ENCODE measurements at regions not wholly inside any gene's neighbourhood (a gene's known extent, or its start where the extent isn't known, plus 50 kb on each side); places are given as distances from the start of the nearest gene placed in this dataset.
"Not testable (repeated sequence)": the region's sequence is repeated elsewhere in the genome, so short reads cannot be mapped to it uniquely, and the experiment has no call there.

DNA sequence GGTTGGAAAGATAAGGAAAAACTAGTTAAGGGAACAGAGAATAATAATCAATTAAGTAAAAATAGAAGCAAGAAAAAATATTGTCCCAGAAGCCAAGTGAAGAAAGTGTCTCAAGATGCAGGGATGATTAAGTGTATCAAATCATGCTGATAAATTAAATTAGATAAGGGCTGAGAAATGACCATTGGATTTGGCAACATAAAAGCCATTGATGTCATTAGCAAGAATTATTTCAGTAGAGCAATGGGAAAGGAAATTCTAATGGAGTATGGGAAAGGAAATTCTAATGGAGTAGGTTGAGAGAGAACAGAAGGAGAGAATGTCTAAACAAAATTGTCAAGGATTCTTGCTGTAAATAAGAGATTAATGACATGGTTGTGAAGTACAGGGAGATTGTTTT, 146.8 kb downstream of the TFAP2B start:
- Histone ChIP-seq H3K27me3 (ENCODE audit: insufficient read depth, low read length) (no peaks in the 10 kb centered on the region), H4K20me1 (ENCODE audit: insufficient read depth, low read length) (no peaks in the 10 kb centered on the region), H3K27ac (ENCODE audit: low read depth, low read length) (no peak overlapping the region), H3K4me3 (ENCODE audit: insufficient read depth, low read length) (no peak overlapping the region), H3K4me2 (ENCODE audit: insufficient read depth, low read length) (no peak overlapping the region), H3K79me2 (ENCODE audit: insufficient read depth, low read length) (no peaks in the 10 kb centered on the region), H3K4me1 (ENCODE audit: insufficient read depth, low read length) (no peaks in the 10 kb centered on the region), H3K36me3 (ENCODE audit: insufficient read depth, low read length) (no peaks in the 10 kb centered on the region), H2AFZ (ENCODE audit: low read length) (no peak overlapping the region), H3K9me3 (ENCODE audit: low read depth, low read length) (no peaks in the 10 kb centered on the region)
- TF ChIP-seq, protein P1, sequence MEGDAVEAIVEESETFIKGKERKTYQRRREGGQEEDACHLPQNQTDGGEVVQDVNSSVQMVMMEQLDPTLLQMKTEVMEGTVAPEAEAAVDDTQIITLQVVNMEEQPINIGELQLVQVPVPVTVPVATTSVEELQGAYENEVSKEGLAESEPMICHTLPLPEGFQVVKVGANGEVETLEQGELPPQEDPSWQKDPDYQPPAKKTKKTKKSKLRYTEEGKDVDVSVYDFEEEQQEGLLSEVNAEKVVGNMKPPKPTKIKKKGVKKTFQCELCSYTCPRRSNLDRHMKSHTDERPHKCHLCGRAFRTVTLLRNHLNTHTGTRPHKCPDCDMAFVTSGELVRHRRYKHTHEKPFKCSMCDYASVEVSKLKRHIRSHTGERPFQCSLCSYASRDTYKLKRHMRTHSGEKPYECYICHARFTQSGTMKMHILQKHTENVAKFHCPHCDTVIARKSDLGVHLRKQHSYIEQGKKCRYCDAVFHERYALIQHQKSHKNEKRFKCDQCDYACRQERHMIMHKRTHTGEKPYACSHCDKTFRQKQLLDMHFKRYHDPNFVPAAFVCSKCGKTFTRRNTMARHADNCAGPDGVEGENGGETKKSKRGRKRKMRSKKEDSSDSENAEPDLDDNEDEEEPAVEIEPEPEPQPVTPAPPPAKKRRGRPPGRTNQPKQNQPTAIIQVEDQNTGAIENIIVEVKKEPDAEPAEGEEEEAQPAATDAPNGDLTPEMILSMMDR (IDR thresholded peaks at IDR 0.05; ENCODE audit: extremely low read depth, low read depth, low read length), result no peak
- DNase-seq (ENCODE audit: insufficient read length, low spot score, missing footprints), result no peak

- H3K36me3 ChIP-seq (ENCODE audit: insufficient read depth, low read length), result no peaks in the 10 kb centered on the region
- H2AFZ ChIP-seq (ENCODE audit: low read length), result no peak overlapping the region
- no peak overlapping the region for H3K4me2 ChIP-seq (ENCODE audit: insufficient read depth, low read length)
- H3K27ac ChIP-seq (ENCODE audit: low read depth, low read length), result no peak overlapping the region
- TF ChIP-seq, protein P1 (IDR thresholded peaks at IDR 0.05; ENCODE audit: extremely low read depth, low read depth, low read length), result no peak
- no peaks in the 10 kb centered on the region for H3K79me2 ChIP-seq (ENCODE audit: insufficient read depth, low read length)
- H3K9me3 ChIP-seq (ENCODE audit: low read depth, low read length), result no peaks in the 10 kb centered on the region
- no peak for DNase-seq (ENCODE audit: insufficient read length, low spot score, missing footprints)
- H3K4me1 ChIP-seq (ENCODE audit: insufficient read depth, low read length), result no peaks in the 10 kb centered on the region
- no peak overlapping the region for H3K4me3 ChIP-seq (ENCODE audit: insufficient read depth, low read length)
- no peaks in the 10 kb centered on the region for H4K20me1 ChIP-seq (ENCODE audit: insufficient read depth, low read length)
- no peaks in the 10 kb centered on the region for H3K27me3 ChIP-seq (ENCODE audit: insufficient read depth, low read length)
Measured at GRCh38 chr6:50966532-50966931, 147.9 kb downstream of the TFAP2B start.

- H3K4me3 ChIP-seq (ENCODE audit: insufficient read depth, low read length), result no peak overlapping the region
- no peaks in the 10 kb centered on the region for H3K79me2 ChIP-seq (ENCODE audit: insufficient read depth, low read length)
- H4K20me1 ChIP-seq (ENCODE audit: insufficient read depth, low read length), result no peaks in the 10 kb centered on the region
- no peaks in the 10 kb centered on the region for H3K27me3 ChIP-seq (ENCODE audit: insufficient read depth, low read length)
- no peaks in the 10 kb centered on the region for H3K9me3 ChIP-seq (ENCODE audit: low read depth, low read length)
- DNase-seq (ENCODE audit: insufficient read length, low spot score, missing footprints), result no peak
- no peaks in the 10 kb centered on the region for H3K36me3 ChIP-seq (ENCODE audit: insufficient read depth, low read length)
- no peak overlapping the region for H3K4me2 ChIP-seq (ENCODE audit: insufficient read depth, low read length)
- TF ChIP-seq, protein P1 (IDR thresholded peaks at IDR 0.05; ENCODE audit: extremely low read depth, low read depth, low read length), result no peak
- H3K27ac ChIP-seq (ENCODE audit: low read depth, low read length), result no peak overlapping the region
- no peak overlapping the region for H2AFZ ChIP-seq (ENCODE audit: low read length)
- H3K4me1 ChIP-seq (ENCODE audit: insufficient read depth, low read length), result no peaks in the 10 kb centered on the region
Measured at GRCh38 chr6:50966986-50967385, 148.3 kb downstream of the TFAP2B start.

GRCh38 chr6:50968246-50968645, 149.6 kb downstream of the TFAP2B start:
- not testable (repeated sequence) for H3K4me1 ChIP-seq (ENCODE audit: insufficient read depth, low read length); H3K4me2 ChIP-seq (ENCODE audit: insufficient read depth, low read length); H3K9me3 ChIP-seq (ENCODE audit: low read depth, low read length); H3K27ac ChIP-seq (ENCODE audit: low read depth, low read length); H4K20me1 ChIP-seq (ENCODE audit: insufficient read depth, low read length); H3K4me3 ChIP-seq (ENCODE audit: insufficient read depth, low read length); H3K36me3 ChIP-seq (ENCODE audit: insufficient read depth, low read length); H3K27me3 ChIP-seq (ENCODE audit: insufficient read depth, low read length); H3K79me2 ChIP-seq (ENCODE audit: insufficient read depth, low read length); H2AFZ ChIP-seq (ENCODE audit: low read length); DNase-seq (ENCODE audit: insufficient read length, low spot score, missing footprints)

All from osteoblast (primary cell).